ENCODE measurements at regions not wholly inside any gene's neighbourhood (a gene's known extent, or its start where the extent isn't known, plus 50 kb on each side); places are given as distances from the start of the nearest gene placed in this dataset.

GRCh38 chr6:95091823-95092436 is 485.4 kb upstream of the MANEA start:
- DNase-seq (ENCODE audit: insufficient read length, low spot score) (no peak), FAIRE-seq (no peak)
- TF ChIP-seq, protein P1, sequence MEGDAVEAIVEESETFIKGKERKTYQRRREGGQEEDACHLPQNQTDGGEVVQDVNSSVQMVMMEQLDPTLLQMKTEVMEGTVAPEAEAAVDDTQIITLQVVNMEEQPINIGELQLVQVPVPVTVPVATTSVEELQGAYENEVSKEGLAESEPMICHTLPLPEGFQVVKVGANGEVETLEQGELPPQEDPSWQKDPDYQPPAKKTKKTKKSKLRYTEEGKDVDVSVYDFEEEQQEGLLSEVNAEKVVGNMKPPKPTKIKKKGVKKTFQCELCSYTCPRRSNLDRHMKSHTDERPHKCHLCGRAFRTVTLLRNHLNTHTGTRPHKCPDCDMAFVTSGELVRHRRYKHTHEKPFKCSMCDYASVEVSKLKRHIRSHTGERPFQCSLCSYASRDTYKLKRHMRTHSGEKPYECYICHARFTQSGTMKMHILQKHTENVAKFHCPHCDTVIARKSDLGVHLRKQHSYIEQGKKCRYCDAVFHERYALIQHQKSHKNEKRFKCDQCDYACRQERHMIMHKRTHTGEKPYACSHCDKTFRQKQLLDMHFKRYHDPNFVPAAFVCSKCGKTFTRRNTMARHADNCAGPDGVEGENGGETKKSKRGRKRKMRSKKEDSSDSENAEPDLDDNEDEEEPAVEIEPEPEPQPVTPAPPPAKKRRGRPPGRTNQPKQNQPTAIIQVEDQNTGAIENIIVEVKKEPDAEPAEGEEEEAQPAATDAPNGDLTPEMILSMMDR (IDR thresholded peaks at IDR 0.05; ENCODE audit: insufficient read depth, missing control alignments), result peak; percentile 70

- no peak for FAIRE-seq
- DNase-seq (ENCODE audit: insufficient read length, low spot score), result no peak
- TF ChIP-seq, protein P1 (IDR thresholded peaks at IDR 0.05; ENCODE audit: insufficient read depth, missing control alignments), result no peak
Observed at GRCh38 chr6:95093154-95093553, 484.2 kb upstream of the MANEA start.

GRCh38 chr6:95094751-95095663 is 482.3 kb upstream of the MANEA start:
- TF ChIP-seq, protein P1 (IDR thresholded peaks at IDR 0.05; ENCODE audit: insufficient read depth, missing control alignments), result no peak
- FAIRE-seq (no peak), DNase-seq (ENCODE audit: insufficient read length, low spot score) (no peak)

GRCh38 chr6:95095855-95096254 is 481.5 kb upstream of the MANEA start:
- FAIRE-seq, result no peak
- DNase-seq (ENCODE audit: insufficient read length, low spot score), result no peak
- TF ChIP-seq, protein P1 (IDR thresholded peaks at IDR 0.05; ENCODE audit: insufficient read depth, missing control alignments), result no peak

DNA sequence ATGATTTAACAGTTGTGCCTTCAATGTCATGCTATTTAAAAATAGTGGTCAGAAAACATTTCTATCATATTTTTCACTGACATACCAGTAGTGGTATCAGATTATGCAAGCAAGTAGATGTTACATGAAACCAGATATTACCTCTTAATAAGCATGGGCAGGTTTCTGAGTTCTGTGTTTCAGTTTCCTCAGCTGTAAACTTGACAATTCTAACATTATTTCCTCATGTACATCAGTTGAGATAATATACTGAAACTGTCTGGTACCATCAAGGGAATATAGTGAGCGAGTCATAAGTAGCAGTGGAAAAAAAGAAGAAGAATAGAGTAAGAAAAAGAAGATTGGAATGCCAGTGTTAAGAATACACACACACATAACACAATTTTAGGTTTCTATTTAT is 477.9 kb upstream of the MANEA start:
- TF ChIP-seq, protein P1 (IDR thresholded peaks at IDR 0.05; ENCODE audit: insufficient read depth, missing control alignments), result no peak
- no peak for DNase-seq (ENCODE audit: insufficient read length, low spot score)
- no peak for FAIRE-seq

DNA sequence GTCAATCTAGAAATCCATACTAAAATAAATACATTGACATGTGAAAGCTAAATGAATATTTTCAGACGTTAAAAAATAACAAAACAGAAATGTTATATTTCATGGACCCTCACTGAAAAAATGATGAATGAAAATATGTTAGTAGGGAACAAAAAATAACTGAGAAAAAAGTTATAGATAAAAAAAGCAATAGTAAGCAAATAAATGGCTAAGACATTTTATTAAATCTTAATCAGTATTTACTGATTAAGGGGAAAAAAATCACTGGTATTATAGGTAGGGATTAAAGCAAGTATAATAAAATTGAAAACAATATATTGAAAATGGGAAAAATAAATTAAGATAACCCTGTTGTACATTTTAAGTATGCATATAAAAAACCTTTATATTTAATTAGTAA is 468.1 kb upstream of the MANEA start:
- DNase-seq (ENCODE audit: insufficient read length, low spot score) (no peak), FAIRE-seq (no peak)
- TF ChIP-seq, protein P1 (IDR thresholded peaks at IDR 0.05; ENCODE audit: insufficient read depth, missing control alignments), result no peak

GRCh38 chr6:95110767-95111166 is 466.6 kb upstream of the MANEA start:
- FAIRE-seq, result no peak

More at GRCh38 chr6:95110767-95111166, 466.6 kb upstream of the MANEA start:
- TF ChIP-seq, protein P1 (IDR thresholded peaks at IDR 0.05; ENCODE audit: insufficient read depth, missing control alignments), result no peak
- DNase-seq (ENCODE audit: insufficient read length, low spot score), result no peak
